IPS DF 4.7 (cell line): ENCODE measurements at regions not wholly inside any gene's neighbourhood (a gene's known extent, or its start where the extent isn't known, plus 50 kb on each side); places are given as distances from the start of the nearest gene placed in this dataset.
"Not testable (repeated sequence)": the region's sequence is repeated elsewhere in the genome, so short reads cannot be mapped to it uniquely, and the experiment has no call there.

ENCODE experiments used
- DNase-seq: peaks from one replicate; pipeline ENCODE4 v3.0.0-alpha.2; 2013; ENCODE audit warnings: low spot score; ENCODE audit errors: extremely low read depth

- no peak for DNase-seq
These were observed 157.1 kb upstream of the DLX2 start for GRCh38 chr2:172259827-172260226.

GRCh38 chr2:172260336-172260735, 157.6 kb upstream of the DLX2 start:
- DNase-seq, result no peak

DNA sequence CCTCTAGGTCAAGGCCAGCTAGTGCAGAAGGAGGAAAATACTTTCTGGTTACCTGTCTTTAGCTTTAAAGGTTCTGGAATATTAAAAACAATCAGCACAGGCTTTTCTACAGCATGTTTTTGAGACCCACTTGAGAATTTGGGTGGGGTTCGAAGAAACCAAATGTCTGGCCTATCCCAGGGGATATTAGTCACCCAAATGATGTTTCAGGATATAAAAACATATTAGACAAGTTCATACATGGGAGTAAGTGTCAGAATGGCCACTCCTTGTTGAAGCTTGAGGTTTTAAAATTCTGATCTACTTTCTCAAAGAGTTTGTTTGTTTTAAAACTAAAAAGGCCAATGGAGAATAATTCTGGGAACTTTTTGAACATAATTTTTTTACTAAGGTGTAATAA, 158.6 kb upstream of the DLX2 start:
- no peak for DNase-seq

DNA sequence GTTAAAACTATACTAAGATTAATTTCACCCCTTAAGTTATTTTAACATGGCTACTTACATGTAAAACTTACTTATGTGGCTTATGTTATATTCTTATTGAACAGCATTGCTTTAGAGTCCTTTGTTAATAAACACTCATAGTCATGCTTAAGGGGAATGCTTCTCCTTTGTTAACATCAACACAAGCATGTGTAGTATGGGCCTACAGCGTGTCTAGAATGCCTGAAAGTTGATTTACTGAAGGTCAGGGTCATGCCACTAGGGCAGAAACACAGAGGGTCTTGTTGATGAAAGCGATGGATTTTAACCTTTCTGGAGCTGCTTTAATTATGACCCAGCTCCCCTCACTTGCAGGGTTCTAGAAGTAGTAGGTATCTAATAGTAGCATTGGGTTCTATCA, 159.8 kb upstream of the DLX2 start:
- DNase-seq, result no peak

- not testable (repeated sequence) for DNase-seq
These were observed 162.1 kb upstream of the DLX2 start for GRCh38 chr2:172264820-172265219.

- DNase-seq, result not testable (repeated sequence)
These were observed 157.7 kb upstream of the ITGA6 start for GRCh38 chr2:172269507-172270244.

GRCh38 chr2:172270278-172271079, 156.9 kb upstream of the ITGA6 start:
- DNase-seq, result no peak

DNA sequence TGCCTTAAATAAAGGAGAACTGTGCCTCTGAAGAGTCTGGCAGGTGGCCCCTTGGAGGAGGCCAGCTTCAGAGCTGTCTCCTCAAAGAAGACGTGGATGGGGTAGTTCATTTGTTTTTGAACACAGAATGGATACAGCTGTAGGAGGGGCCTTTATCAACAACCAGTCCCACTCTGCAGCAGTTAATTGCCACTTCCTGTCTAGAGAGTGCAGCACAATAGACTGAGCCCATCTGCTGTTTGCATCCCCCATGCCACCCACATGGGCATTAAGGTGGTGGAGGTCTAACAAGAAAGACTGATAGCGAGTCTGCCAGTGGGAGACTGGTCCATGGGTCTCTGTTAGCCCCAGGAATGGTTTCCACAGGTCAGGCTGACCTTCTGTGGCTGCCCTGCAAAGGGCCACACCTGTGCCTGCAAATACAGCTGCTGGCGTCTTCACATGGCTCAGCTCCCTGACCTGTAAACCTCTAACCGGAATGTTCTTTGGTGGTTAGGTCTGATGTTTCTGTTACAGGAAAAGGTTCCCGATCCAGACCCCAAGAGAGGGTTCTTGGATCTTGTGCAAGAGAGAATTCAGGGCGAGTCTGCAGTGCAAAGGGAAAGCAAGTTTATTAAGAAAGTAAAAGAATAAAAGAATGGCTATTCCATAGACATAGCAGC, 153.3 kb upstream of the ITGA6 start:
- DNase-seq, result no peak

DNA sequence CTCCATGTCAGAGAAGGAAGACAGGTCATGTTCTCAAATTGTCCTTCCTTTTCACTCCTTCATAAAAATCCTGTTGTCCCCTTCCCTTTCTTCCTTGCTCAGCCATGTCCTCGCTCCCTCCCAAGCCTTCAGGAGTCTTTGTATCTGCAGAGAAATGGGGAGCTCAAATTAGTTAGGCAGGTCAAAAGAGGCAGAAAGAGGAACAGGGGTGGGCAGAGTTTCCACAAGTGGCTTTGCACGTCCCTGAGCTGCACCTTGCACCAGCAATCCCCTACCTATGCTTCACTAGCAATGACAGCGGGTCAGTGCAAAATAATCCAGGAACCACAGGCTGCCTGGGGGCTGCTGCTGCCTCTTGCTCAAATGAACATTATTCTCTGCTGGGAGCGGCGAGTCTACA, 152.1 kb upstream of the ITGA6 start:
- DNase-seq, result no peak

- no peak for DNase-seq
These were observed 150.4 kb upstream of the ITGA6 start for GRCh38 chr2:172276961-172277360.

DNA sequence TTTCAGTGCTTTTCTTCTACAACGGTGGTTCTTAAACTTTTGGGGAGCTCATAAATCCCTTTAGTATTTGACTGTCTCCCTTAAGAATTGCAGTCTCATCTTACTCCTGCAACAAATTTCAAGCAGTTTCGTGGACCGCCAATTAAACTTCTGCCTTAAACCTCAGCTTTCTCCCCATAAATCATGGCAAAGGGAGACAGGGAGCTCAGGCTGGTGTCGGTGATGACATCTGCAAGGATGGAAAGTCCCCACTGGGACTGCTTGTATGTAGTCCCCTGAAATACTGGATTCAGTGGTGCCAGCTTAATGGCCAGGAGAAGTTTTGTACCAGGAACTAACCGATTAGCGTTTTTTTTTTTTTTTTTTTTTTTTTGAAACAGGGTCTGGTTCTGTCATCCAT, 148.7 kb upstream of the ITGA6 start:
- DNase-seq, result no peak

DNA sequence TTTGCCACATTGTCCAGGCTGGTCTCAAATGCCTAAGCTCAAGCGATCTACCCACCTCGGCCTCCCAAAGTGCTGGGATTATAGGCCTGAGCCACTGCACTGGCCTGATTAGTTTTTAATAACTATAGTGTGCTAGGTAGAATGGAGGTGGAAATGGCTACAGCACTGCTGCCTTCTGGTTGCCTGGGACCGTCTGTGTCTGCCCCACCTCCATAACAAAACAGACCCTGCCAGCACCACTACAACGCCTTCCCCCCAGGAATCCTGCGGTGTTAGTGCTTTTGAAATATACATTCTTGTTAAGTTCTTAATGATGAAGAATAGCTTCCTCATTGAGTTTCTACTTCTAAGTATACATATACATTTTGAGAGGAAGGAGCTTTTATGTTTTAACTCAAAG, 148.2 kb upstream of the ITGA6 start:
- DNase-seq, result no peak

DNA sequence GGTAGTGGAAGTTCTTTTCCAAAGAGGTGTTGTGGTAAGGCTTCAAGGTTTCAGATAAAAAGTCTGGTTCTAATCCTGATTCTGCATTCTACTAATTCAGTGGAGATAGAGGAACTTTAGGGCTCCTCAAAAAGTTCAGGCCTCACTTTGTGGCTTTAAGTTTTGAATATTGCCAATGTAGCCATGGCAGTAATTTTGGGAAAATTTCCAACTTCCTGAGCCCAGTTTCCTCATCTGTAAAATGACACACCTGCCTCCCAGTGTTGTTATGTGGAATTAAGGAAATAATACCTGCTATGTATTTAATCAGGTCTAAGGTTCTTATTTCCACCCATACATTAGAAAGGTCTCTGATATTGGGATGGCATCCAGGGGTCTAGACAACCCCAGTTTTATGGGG, 147.6 kb upstream of the ITGA6 start:
- no peak for DNase-seq

GRCh38 chr2:172280571-172281361, 146.6 kb upstream of the ITGA6 start:
- no peak for DNase-seq

DNA sequence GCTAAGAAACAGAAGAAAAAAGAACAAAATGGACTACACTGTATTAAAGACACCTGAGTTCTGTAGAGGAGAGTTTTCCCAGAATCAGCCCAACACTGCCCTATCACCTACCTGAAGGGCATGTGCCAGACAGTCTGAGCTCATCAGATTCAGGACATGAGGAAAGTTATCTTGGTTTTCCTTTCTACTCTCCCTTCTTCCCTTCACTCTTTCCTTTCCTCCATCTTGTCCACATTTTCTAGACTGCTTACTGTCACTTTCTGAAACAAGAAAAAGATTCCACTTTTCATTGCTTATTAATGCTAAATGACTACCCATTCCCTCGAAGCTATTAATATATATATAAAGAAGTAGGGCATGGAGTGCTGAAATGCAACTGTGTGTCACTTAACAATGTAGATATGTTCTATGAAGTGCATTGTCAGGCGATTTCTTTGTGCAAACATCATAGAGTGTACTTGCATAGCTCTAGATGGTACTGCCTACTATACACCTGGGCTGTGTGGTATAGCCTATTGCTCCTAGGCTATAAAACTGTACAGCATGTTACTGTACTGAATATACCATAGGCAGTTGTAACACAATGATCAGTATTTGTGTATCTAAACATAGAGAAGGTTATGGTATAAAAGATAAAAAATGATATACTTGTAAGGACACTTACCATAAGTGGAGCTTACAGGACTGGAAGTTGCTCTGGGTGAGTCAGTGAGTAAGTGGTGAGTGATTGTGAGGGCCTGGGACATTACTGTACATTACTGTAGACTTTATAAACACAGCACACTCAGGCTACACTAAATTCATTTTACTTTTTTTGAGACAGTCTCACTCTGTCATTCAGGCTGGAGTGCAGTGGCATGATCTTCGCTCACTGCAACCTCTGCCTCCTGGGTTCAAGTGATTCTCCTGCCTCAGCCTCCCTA, 145.5 kb upstream of the ITGA6 start:
- no peak for DNase-seq

- DNase-seq, result no peak
These were observed 144.4 kb upstream of the ITGA6 start for GRCh38 chr2:172282944-172283343.

- no peak for DNase-seq
These were observed 143.9 kb upstream of the ITGA6 start for GRCh38 chr2:172283476-172283875.

DNA sequence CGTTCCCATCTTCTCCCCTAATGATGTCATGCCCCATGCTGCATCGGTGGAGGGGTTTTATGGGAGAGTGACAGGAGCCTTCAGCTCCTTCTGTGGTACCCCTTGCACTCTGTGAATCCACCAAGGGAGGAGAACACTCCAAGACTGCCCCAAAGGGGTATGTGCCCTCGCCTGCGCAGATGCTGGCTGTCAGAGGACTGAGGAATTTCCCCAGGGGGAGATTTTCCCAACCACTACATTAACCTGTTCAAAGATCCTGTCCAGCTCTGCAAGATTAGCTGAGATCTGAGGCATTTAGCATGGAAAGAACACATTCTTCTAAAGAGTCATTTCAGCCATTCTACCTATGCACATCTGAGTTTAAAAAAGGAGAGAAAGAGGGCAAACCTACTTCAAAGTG, 143.2 kb upstream of the ITGA6 start:
- DNase-seq, result no peak

DNA sequence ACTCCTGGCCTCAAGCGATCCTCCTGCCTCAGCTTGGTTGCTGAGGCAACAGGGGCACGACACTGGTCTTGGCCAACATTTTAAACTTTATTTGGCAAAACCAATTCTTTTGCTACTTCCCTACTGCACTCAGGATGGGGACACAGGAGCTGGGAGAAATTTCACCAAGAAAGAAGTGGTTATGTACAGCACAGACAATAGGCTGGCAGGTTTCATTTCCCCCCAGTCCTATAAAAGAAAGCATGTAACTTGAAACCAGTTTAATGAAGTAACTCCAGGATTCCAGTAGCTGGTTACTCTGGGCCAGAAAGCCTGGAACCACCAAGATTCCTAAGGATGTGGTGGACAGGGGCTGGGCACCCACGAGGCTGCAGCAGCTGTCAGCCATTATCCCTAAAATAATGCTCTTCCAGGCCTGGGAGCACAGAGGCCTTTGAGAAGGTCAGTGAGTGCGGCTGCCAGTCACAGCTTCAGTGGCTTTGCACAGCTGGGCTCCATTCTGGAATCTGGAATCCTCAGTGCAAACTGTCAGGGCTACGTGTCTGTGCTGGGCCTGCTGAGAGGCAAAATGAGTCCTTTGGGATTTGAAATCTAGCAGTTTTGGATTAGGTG, 142.3 kb upstream of the ITGA6 start:
- no peak for DNase-seq

DNA sequence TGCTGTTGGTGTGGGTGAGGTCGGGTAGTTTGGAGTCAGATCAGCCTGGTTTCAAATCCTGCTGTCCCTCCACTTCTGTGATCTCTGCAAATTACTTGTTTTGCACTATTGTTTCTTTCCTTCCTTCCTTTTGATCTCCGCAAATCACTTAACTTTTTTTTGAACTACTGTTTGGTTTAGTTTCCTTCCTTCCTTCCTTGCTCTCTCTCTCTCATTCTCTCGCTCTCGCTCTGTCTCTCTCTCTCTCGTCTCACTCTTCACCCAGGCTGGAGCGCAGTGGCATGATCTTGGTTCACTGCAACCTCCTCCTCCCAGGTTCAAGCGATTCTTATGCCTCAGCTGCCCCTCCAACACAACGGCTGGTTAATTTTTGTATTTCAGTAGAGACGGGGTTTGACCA, 141.6 kb upstream of the ITGA6 start:
- DNase-seq, result no peak
